Fibroblast of the aortic adventitia (primary cell): ENCODE measurements at regions not wholly inside any gene's neighbourhood (a gene's known extent, or its start where the extent isn't known, plus 50 kb on each side); places are given as distances from the start of the nearest gene placed in this dataset.

ENCODE experiments used
- DNase-seq: peaks from one replicate; pipeline ENCODE4 v3.0.0-alpha.2; 2010; ENCODE audit warnings: low read depth
- H3K4me3 ChIP-seq: 2 replicates; pipeline ENCODE4 v1.5.1; 2011; ENCODE audit warnings: low read depth, mild to moderate bottlenecking, control low read depth, low read length, moderate library complexity
- TF ChIP-seq, protein P1 (sequence below): IDR thresholded peaks from 2 replicates; pipeline ENCODE4 v1.5.1; 2011; ENCODE audit warnings: mild to moderate bottlenecking, low read length, control low read depth, inconsistent platforms; ENCODE audit not compliant: insufficient read depth

DNA sequence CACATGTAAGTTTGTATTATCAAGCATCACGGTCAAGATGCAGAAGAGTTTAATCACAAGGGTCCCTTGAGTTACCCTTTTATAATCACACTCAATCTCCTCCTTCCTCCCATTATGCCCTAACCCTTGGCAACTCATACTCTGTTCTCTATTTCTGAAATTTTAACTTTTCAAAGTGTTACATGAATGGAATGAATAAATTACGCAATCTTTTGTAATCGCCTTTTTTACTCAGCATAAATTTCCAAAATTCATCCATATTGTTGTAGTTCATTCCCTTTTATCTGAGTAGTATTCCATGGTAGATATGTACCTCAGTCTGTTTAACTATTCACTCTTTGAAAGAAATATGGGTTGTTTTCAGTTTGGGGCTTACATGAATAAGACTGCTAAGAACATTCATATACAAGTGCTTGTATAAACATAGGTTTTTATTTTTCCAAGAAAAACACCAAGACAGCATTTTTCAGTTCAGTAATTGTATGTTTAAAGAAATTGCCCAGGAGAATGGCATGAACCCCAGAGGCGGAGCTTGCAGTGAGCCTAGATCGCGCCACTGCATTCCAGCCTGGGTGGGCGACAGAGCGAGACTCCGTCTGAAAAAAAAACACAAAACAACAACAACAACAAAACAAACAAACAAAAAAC lies 430.9 kb upstream of the KCNH7 start:
- peak; percentile 32 for DNase-seq
- TF ChIP-seq, protein P1, sequence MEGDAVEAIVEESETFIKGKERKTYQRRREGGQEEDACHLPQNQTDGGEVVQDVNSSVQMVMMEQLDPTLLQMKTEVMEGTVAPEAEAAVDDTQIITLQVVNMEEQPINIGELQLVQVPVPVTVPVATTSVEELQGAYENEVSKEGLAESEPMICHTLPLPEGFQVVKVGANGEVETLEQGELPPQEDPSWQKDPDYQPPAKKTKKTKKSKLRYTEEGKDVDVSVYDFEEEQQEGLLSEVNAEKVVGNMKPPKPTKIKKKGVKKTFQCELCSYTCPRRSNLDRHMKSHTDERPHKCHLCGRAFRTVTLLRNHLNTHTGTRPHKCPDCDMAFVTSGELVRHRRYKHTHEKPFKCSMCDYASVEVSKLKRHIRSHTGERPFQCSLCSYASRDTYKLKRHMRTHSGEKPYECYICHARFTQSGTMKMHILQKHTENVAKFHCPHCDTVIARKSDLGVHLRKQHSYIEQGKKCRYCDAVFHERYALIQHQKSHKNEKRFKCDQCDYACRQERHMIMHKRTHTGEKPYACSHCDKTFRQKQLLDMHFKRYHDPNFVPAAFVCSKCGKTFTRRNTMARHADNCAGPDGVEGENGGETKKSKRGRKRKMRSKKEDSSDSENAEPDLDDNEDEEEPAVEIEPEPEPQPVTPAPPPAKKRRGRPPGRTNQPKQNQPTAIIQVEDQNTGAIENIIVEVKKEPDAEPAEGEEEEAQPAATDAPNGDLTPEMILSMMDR = no peak
- H3K4me3 ChIP-seq = no peak overlapping the region

DNA sequence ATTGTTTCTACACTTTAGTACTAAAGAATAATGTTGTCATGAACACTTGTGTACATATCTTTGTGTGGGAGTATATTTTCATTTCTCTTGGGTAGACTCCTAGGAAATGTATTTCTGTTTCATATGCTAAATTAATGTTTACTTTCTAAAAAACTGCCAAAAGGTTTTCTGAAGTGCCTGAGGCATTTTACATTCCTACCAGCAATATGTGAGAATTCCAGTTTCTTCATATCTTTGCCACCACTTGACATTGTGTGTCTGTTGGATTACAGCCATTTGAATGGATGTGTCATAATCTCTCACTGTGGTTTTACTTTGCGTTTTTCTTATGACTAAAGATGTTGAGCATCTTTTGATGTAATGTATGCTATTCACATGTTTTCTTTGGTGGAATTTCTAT lies 428.2 kb upstream of the KCNH7 start:
- peak; percentile 97 for DNase-seq
- TF ChIP-seq, protein P1 = no peak
- no peak overlapping the region for H3K4me3 ChIP-seq

DNA sequence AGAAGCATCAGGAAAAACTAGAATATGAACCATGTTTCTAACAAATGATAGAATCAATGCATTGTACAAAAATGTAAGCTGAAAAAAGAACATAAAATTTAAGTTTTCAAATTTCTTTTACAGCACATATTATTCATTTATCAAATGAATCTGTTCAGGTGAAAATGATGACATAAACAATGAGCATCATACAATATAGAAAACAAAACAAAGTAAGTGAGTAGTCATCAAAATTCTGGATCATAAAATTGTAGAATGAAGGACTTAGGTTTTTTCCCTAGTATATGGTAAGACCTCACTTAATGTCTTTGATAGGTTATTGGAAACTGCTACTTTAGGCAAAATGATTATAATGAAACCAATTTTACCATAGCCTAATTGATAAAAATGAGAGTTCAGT lies 427.0 kb upstream of the KCNH7 start:
- TF ChIP-seq, protein P1 = no peak
- H3K4me3 ChIP-seq = no peak overlapping the region
- no peak for DNase-seq

DNA sequence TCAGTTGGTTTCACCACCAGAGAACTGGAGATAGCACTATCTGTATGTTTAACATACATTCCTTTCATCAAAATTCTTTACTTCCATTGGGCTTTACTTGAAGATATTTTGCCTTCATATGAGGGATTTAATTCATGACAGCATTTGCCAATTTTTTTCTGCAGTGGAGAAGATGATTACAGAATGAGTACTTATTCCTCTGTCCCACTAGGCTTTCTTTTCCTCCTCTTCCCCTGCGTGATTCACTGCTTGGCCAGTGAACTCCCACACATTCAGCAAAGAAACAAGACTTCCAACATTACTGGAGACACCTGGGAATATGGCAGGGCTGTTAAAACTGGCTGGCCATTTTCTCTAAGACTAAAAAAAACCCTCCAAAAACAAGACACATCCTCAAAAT lies 425.8 kb upstream of the KCNH7 start:
- DNase-seq = peak; percentile 77

DNA sequence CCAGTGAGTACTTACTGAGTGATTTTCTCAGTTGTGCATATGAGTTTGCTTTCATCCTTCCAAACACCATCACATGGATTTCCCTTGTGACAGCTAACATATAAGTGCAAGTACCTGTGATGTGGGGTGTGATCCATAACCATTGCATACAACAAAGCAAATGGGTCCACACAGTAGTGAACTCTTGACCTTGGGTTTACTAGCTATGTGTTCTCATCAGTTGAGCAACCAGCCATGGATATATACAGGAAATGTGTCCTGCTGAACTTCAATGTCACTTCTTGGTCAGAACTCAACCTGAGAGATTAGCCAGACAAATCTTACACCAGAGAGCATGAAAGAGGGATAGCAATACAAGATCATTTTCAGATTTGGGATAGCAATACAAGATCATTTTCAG lies 420.9 kb upstream of the KCNH7 start:
- TF ChIP-seq, protein P1 = no peak
- DNase-seq = no peak
- no peak overlapping the region for H3K4me3 ChIP-seq

More for the DNA sequence above, 425.8 kb upstream of the KCNH7 start:
- TF ChIP-seq, protein P1 = no peak
- no peak overlapping the region for H3K4me3 ChIP-seq

DNA sequence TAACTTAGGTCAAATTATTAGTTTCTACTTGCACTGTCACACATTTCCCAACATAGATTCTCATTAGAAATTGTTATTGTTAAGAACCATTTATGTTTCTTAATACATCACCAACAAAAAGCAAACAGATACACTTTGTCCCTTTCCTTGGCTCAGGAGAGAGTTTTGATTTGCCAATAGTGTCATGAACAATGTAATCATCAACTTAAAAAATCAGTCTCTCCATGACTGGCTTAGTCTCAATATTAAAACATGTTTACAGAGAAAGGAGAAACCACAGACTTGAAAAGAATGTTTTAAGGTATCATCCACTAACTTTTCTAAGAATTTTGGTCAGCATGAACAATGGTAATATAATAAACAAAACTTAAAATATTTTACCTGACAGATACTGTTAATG lies 416.5 kb upstream of the KCNH7 start:
- DNase-seq = peak; percentile 16
- H3K4me3 ChIP-seq = no peak overlapping the region
- TF ChIP-seq, protein P1 = no peak
